Transverse colon (tissue), 3 donors: ENCODE measurements at regions not wholly inside any gene's neighbourhood (a gene's known extent, or its start where the extent isn't known, plus 50 kb on each side); places are given as distances from the start of the nearest gene placed in this dataset.

Experiments
- CTCF ChIP-seq, 5 experiments: fragments of 200-600 bp in 3 of 5; fragments of 450-650 bp in 2 of 5; sonication (generic) in 3 of 5; IDR thresholded peaks; 1 replicate in 2 of 5; 2 replicates in 3 of 5; pipeline ENCODE4 v1.5.1; 2016 to 2017; ENCODE audit warnings: antibody characterized with exemption in 5 of 5, inconsistent platforms in 3 of 5, mild to moderate bottlenecking in 2 of 5, moderate library complexity in 1 of 5
- POLR2A ChIP-seq: fragments of 450-650 bp; IDR thresholded peaks from one replicate; pipeline ENCODE4 v1.6.1; 2016; ENCODE audit warnings: antibody characterized with exemption, mild to moderate bottlenecking, moderate library complexity

GRCh38 chr14:97921296-97921695 is 1124.1 kb downstream of the VRK1 start:
- TF ChIP-seq POLR2A = no peak
- TF ChIP-seq CTCF (IDR thresholded peaks at IDR 0.05) = no peak
